ENCODE measurements at regions not wholly inside any gene's neighbourhood (a gene's known extent, or its start where the extent isn't known, plus 50 kb on each side); places are given as distances from the start of the nearest gene placed in this dataset.

- TF ChIP-seq USF2 (IDR thresholded peaks at IDR 0.05; ENCODE audit: low read length), result no peak
- no peak for TF ChIP-seq KDM4A (IDR thresholded peaks at IDR 0.05; ENCODE audit: low read depth, low read length, severe bottlenecking)
- no peak for TF ChIP-seq FOSL1 (IDR thresholded peaks at IDR 0.05; ENCODE audit: insufficient read depth, low read depth, low read length)
- no peak for TF ChIP-seq SP2 (IDR thresholded peaks at IDR 0.05; ENCODE audit: low read length)
- no peak for TF ChIP-seq POU5F1 (IDR thresholded peaks at IDR 0.05; ENCODE audit: low read depth, low read length)
Measured at GRCh38 chr6:120558294-120558693, 776.0 kb downstream of the TBC1D32 start (continued).
